Calu3 (cell line): ENCODE measurements at regions not wholly inside any gene's neighbourhood (a gene's known extent, or its start where the extent isn't known, plus 50 kb on each side); places are given as distances from the start of the nearest gene placed in this dataset.

Experiments
- BruUV-seq: library from RNA; stranded (reverse); fragments of 400-500 nt; replicated peaks from 2 replicates; lab custom pipeline; 2021; lab: Mats Ljungman, UMichigan
- CTCF ChIA-PET: fragments of 300-600 bp; sonication (Branson Sonifier 250); formaldehyde crosslinking; loops from one replicate; lab custom pipeline; 2022; ENCODE audit warnings: antibody characterized with exemption; lab: Charles Lee
- DNase-seq: peaks from one replicate; pipeline ENCODE4 v3.0.0; 2022
- H3K27ac Mint-ChIP-seq: one replicate; pipeline ENCODE4 v1.8.0; 2022; ENCODE audit warnings: mixed read lengths; ENCODE audit not compliant: unreplicated experiment
- H3K27me3 Mint-ChIP-seq: one replicate; pipeline ENCODE4 v1.8.0; 2022; ENCODE audit warnings: mixed read lengths; ENCODE audit not compliant: unreplicated experiment
- H3K36me3 Mint-ChIP-seq: one replicate; pipeline ENCODE4 v1.8.0; 2022; ENCODE audit warnings: mild to moderate bottlenecking, moderate library complexity, mixed read lengths; ENCODE audit not compliant: insufficient read depth, unreplicated experiment
- H3K4me1 Mint-ChIP-seq: one replicate; pipeline ENCODE4 v1.8.0; 2022; ENCODE audit warnings: mild to moderate bottlenecking, low read depth, mixed read lengths; ENCODE audit not compliant: unreplicated experiment
- H3K4me3 Mint-ChIP-seq: one replicate; pipeline ENCODE4 v1.8.0; 2022; ENCODE audit warnings: mild to moderate bottlenecking, low read depth, moderate library complexity, mixed read lengths; ENCODE audit not compliant: unreplicated experiment
- H3K9me3 Mint-ChIP-seq: one replicate; pipeline ENCODE4 v1.8.0; 2022; ENCODE audit warnings: low read depth, mixed read lengths; ENCODE audit not compliant: unreplicated experiment
- CTCF ChIP-seq: fragments of 200-600 bp; IDR thresholded peaks from one replicate; pipeline ENCODE4 v1.8.0; 2022; ENCODE audit warnings: antibody characterized with exemption; ENCODE audit not compliant: unreplicated experiment
- intact Hi-C: fragments of 100-400 bp; cut with micrococcal nuclease; formaldehyde crosslinking; loops from one replicate; pipeline ENCODE4 v1.10.0; 2022; ENCODE audit not compliant: unreplicated experiment

- TF ChIP-seq CTCF: no peak
- Mint-ChIP-seq H3K9me3 (no peaks in the 10 kb centered on the region), H3K27me3 (peaks cover 65% of the 10 kb centered on the region), H3K4me1 (no peaks in the 10 kb centered on the region), H3K4me3 (no peak overlapping the region), H3K27ac (no peak overlapping the region), H3K36me3 (no peaks in the 10 kb centered on the region)
- no TSS peak for BruUV-seq
- CTCF ChIA-PET: no interaction called here
- no peak for DNase-seq
- intact Hi-C loops: no loop called here
These were observed 369.8 kb downstream of the GADD45G start for GRCh38 chr9:89974582-89974981.

- BruUV-seq: no TSS peak
- no peak for TF ChIP-seq CTCF
- intact Hi-C loops: no loop called here
- H3K4me1 Mint-ChIP-seq: no peaks in the 10 kb centered on the region
- no peak overlapping the region for H3K27ac Mint-ChIP-seq
- H3K27me3 Mint-ChIP-seq: peaks cover 65% of the 10 kb centered on the region
- CTCF ChIA-PET: no interaction called here
- no peaks in the 10 kb centered on the region for H3K9me3 Mint-ChIP-seq
- DNase-seq: no peak
- H3K4me3 Mint-ChIP-seq: no peak overlapping the region
- no peaks in the 10 kb centered on the region for H3K36me3 Mint-ChIP-seq
These were observed 370.2 kb downstream of the GADD45G start for GRCh38 chr9:89975024-89975423.

DNA sequence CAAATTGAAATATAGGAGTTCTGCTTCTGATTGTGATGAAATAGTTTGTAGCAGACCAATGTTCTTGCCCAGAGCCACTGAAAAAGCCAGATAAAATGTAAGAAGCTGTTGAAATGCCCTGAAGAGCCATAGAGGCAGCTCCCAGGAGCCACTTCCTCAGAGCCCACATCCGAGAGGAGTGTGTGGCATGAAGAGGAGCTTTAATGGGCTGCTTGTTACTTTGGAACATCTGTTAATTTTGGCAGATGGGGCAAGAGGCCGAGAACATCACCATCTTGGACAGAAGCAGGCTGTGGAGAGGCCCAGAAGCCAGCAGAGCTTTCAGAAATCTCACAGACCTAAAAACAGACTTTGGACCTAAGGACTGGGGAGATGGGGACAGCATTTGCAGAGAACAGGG, 370.8 kb downstream of the GADD45G start:
- Mint-ChIP-seq H3K36me3 (no peaks in the 10 kb centered on the region), H3K27me3 (peaks cover 67% of the 10 kb centered on the region), H3K4me3 (no peak overlapping the region), H3K9me3 (no peaks in the 10 kb centered on the region), H3K4me1 (no peaks in the 10 kb centered on the region), H3K27ac (no peak overlapping the region)
- DNase-seq: no peak
- CTCF ChIA-PET: no interaction called here
- no TSS peak for BruUV-seq
- TF ChIP-seq CTCF: no peak
- intact Hi-C loops: no loop called here

DNA sequence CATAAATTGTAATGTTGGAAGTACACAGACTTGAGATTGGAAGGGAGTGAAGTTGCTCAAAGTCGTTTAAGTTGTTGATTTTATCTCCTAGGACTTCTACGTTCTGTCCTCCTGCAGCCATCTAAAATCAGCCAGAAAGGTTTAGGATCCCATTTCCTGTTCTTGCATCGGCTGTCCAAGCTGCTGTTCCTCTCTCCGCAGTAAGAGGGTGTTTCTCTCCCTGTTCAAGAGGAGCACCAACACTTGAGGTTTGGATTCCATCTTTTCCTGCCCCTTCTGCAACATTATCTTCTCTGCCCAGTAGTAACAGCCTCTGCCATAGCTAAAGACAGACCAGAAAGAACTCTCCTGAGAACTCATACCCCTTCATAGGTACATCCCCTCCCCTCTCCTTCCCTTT, 373.4 kb downstream of the GADD45G start:
- Mint-ChIP-seq H3K4me1 (no peaks in the 10 kb centered on the region), H3K27ac (no peak overlapping the region), H3K9me3 (no peaks in the 10 kb centered on the region), H3K27me3 (peaks cover 73% of the 10 kb centered on the region), H3K4me3 (no peak overlapping the region), H3K36me3 (no peaks in the 10 kb centered on the region)
- intact Hi-C loops: no loop called here
- no TSS peak for BruUV-seq
- no peak for TF ChIP-seq CTCF
- CTCF ChIA-PET: interaction anchor here (0.6 kb wide), 3 partner anchors 30 to 353 kb away, joined by 3 read pairs; no protein-coding TSS in a partner anchor
- DNase-seq: no peak
